Astrocyte (in vitro differentiated cells and primary cell): ENCODE measurements at regions not wholly inside any gene's neighbourhood (a gene's known extent, or its start where the extent isn't known, plus 50 kb on each side); places are given as distances from the start of the nearest gene placed in this dataset.

ENCODE experiments used
- CTCF ChIP-seq: IDR thresholded peaks from 2 replicates; pipeline ENCODE4 v1.5.1; 2011; ENCODE audit warnings: low read depth, mild to moderate bottlenecking, inconsistent platforms, low read length, moderate library complexity; ENCODE audit not compliant: insufficient read depth
- EZH2 ChIP-seq: IDR thresholded peaks from 2 replicates; pipeline ENCODE4 v1.6.1; 2012; ENCODE audit warnings: mild to moderate bottlenecking, low read length, inconsistent platforms; ENCODE audit not compliant: insufficient read depth

DNA sequence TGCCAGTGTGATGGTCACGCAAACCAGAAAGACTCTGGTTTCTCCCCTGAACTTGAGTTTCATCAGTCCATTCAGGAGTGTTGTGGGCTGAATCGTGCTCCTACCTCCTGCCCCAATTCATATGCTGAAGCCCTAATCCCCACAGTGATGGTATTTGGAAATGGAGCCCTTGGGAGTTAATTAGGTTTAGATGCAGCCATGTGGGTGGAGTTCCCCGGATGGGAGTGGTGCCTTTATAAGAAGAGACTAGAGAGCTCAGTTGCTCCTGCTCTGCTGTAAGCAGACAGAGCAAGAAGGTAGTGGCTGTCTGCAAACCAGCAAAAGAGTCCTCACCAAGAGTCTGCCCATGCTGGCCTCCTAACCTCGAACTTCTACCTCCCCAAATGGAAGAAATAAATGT is 160.3 kb upstream of the DYNLRB2 start:
- no peak for TF ChIP-seq CTCF
- TF ChIP-seq EZH2 = no peak
